Mucosa of rectum (tissue), 2 donors: ENCODE measurements at regions not wholly inside any gene's neighbourhood (a gene's known extent, or its start where the extent isn't known, plus 50 kb on each side); places are given as distances from the start of the nearest gene placed in this dataset.

Experiments used
- H3K27ac ChIP-seq, 2 donors: one replicate each; pipeline ENCODE4 v1.7.0; 2013; ENCODE audit warnings: inconsistent platforms in 2 of 2, low read depth in 2 of 2, low read length in 2 of 2
- H3K27me3 ChIP-seq, 2 donors: one replicate each; pipeline ENCODE4 v1.7.0; 2013; ENCODE audit warnings: low read length in 2 of 2; ENCODE audit not compliant: control insufficient read depth in 2 of 2, insufficient read depth in 2 of 2
- H3K36me3 ChIP-seq, 2 donors: one replicate each; pipeline ENCODE4 v1.7.0; 2013; ENCODE audit warnings: low read length in 2 of 2; ENCODE audit not compliant: control insufficient read depth in 2 of 2, insufficient read depth in 2 of 2
- H3K4me1 ChIP-seq, 2 donors: one replicate each; pipeline ENCODE4 v1.7.0; 2013; ENCODE audit warnings: low read length in 2 of 2, mild to moderate bottlenecking in 1 of 2; ENCODE audit not compliant: control insufficient read depth in 2 of 2, insufficient read depth in 2 of 2
- H3K4me3 ChIP-seq, 2 donors: one replicate each; pipeline ENCODE4 v1.7.0; 2013; ENCODE audit warnings: low read length in 2 of 2
- H3K9ac ChIP-seq, 2 donors: one replicate each; pipeline ENCODE4 v1.7.0; 2013; ENCODE audit warnings: low read length in 2 of 2, low read depth in 1 of 2, mild to moderate bottlenecking in 1 of 2
- H3K9me3 ChIP-seq, 2 donors: one replicate each; pipeline ENCODE4 v1.7.0; 2013; ENCODE audit warnings: low read length in 2 of 2; ENCODE audit not compliant: control insufficient read depth in 2 of 2
- donor health status: healthy.
- donor health status: Normal muscosa, but diverticular disease.

GRCh38 chr4:79182209-79182608, 143.7 kb downstream of the NAA11 start:
- H3K9ac ChIP-seq, result no peak overlapping the region
- H3K9me3 ChIP-seq, result no peaks in the 10 kb centered on the region
- H3K4me3 ChIP-seq, result no peak overlapping the region
- H3K36me3 ChIP-seq, result no peaks in the 10 kb centered on the region
- no peaks in the 10 kb centered on the region for H3K4me1 ChIP-seq
- no peak overlapping the region for H3K27ac ChIP-seq
- H3K27me3 ChIP-seq, result no peaks in the 10 kb centered on the region

DNA sequence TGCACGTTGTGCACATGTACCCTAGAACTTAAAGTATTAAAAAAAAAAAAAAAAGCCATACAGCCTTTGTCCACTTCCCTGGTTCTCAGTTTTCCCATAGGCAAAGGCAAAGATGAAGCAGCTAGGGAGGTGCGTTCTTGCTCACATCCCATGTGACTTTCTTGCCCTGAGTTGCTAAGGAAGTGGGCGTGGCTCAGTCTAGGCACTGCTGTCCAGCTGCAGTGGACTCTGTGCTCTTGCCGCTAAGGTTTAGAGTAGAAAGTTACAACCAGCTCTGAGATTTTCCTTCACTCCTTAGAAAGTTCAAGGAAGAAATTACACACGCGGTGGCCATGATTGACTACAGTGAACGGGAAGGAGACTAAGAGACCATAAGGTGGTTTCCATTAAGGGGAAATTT, 144.7 kb downstream of the NAA11 start:
- Histone ChIP-seq H3K4me1 (no peaks in the 10 kb centered on the region), H3K36me3 (no peaks in the 10 kb centered on the region), H3K9ac (no peak overlapping the region), H3K27ac (no peak overlapping the region), H3K27me3 (no peaks in the 10 kb centered on the region), H3K4me3 (no peak overlapping the region), H3K9me3 (no peaks in the 10 kb centered on the region)

- no peak overlapping the region for H3K27ac ChIP-seq
- no peaks in the 10 kb centered on the region for H3K9me3 ChIP-seq
- H3K4me3 ChIP-seq, result no peak overlapping the region
- H3K27me3 ChIP-seq, result no peaks in the 10 kb centered on the region
- H3K4me1 ChIP-seq, result no peaks in the 10 kb centered on the region
- H3K9ac ChIP-seq, result no peak overlapping the region
- H3K36me3 ChIP-seq, result no peaks in the 10 kb centered on the region
Observed at GRCh38 chr4:79178760-79179159, 147.1 kb downstream of the NAA11 start.

- Histone ChIP-seq H3K9me3 (no peaks in the 10 kb centered on the region), H3K27me3 (no peaks in the 10 kb centered on the region)
Observed at GRCh38 chr4:79177388-79177787, 148.5 kb downstream of the NAA11 start.

GRCh38 chr4:79176351-79176750, 149.5 kb downstream of the NAA11 start:
- Histone ChIP-seq H3K9ac (no peak overlapping the region), H3K27ac (no peak overlapping the region), H3K36me3 (no peaks in the 10 kb centered on the region), H3K4me1 (no peaks in the 10 kb centered on the region), H3K9me3 (no peaks in the 10 kb centered on the region), H3K27me3 (no peaks in the 10 kb centered on the region), H3K4me3 (no peak overlapping the region)

More at GRCh38 chr4:79177388-79177787, 148.5 kb downstream of the NAA11 start:
- Histone ChIP-seq H3K27ac (no peak overlapping the region), H3K36me3 (no peaks in the 10 kb centered on the region), H3K4me3 (no peak overlapping the region), H3K9ac (no peak overlapping the region), H3K4me1 (no peaks in the 10 kb centered on the region)

GRCh38 chr4:79175716-79176115, 150.1 kb downstream of the NAA11 start:
- Histone ChIP-seq H3K36me3 (no peaks in the 10 kb centered on the region), H3K9ac (no peak overlapping the region), H3K9me3 (no peaks in the 10 kb centered on the region), H3K4me1 (no peaks in the 10 kb centered on the region), H3K27ac (no peak overlapping the region), H3K4me3 (no peak overlapping the region), H3K27me3 (no peaks in the 10 kb centered on the region)

DNA sequence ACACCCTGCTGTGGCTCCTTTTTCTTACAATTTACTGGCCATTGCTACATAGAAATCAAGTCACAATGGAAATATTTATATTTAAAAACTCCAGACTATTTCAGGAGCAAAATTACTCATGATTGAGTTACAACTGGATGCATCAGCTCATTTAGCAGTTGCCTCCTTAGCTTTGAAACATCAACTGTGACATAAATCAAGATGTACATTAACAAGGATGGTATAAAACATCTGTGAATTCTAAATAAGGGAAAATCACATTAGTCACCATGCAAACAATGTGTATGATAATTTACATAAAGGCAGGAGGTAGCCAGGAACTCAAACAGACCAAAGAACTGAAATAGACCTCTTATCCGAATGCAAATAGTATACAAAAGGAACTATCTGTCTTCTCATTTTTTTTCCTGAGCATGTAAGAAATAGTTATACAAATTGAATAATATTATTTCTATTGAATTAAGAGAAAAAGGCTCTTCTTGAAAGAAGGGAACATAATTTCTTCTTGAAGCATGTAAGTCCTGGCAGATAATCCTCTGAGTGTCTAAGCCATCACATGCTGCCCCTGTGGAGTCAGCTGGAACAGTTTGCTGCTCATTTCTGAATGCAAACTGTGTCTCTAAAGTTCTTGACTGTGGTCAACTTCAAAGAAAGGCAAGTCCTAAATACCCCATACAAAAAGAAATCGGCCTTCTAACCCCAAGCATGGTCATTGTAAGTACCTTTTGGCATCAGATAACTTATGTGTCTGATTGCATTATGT, 151.2 kb downstream of the NAA11 start:
- Histone ChIP-seq H3K36me3 (no peaks in the 10 kb centered on the region), H3K9me3 (no peaks in the 10 kb centered on the region), H3K27ac (no peak overlapping the region), H3K9ac (no peak overlapping the region), H3K27me3 (no peaks in the 10 kb centered on the region), H3K4me3 (no peak overlapping the region), H3K4me1 (no peaks in the 10 kb centered on the region)

- H3K4me1 ChIP-seq, result no peaks in the 10 kb centered on the region
Observed at GRCh38 chr4:79173186-79173585, 152.7 kb downstream of the NAA11 start.

GRCh38 chr4:79170077-79170476, 155.8 kb downstream of the NAA11 start:
- H3K9ac ChIP-seq, result no peak overlapping the region
- no peaks in the 10 kb centered on the region for H3K36me3 ChIP-seq
- H3K27me3 ChIP-seq, result no peaks in the 10 kb centered on the region
- no peak overlapping the region for H3K27ac ChIP-seq
- no peaks in the 10 kb centered on the region for H3K4me1 ChIP-seq
- H3K9me3 ChIP-seq, result no peaks in the 10 kb centered on the region
- H3K4me3 ChIP-seq, result no peak overlapping the region

More at GRCh38 chr4:79173186-79173585, 152.7 kb downstream of the NAA11 start:
- no peaks in the 10 kb centered on the region for H3K9me3 ChIP-seq
- H3K36me3 ChIP-seq, result no peaks in the 10 kb centered on the region
- H3K4me3 ChIP-seq, result no peak overlapping the region
- H3K9ac ChIP-seq, result no peak overlapping the region
- no peaks in the 10 kb centered on the region for H3K27me3 ChIP-seq
- no peak overlapping the region for H3K27ac ChIP-seq

DNA sequence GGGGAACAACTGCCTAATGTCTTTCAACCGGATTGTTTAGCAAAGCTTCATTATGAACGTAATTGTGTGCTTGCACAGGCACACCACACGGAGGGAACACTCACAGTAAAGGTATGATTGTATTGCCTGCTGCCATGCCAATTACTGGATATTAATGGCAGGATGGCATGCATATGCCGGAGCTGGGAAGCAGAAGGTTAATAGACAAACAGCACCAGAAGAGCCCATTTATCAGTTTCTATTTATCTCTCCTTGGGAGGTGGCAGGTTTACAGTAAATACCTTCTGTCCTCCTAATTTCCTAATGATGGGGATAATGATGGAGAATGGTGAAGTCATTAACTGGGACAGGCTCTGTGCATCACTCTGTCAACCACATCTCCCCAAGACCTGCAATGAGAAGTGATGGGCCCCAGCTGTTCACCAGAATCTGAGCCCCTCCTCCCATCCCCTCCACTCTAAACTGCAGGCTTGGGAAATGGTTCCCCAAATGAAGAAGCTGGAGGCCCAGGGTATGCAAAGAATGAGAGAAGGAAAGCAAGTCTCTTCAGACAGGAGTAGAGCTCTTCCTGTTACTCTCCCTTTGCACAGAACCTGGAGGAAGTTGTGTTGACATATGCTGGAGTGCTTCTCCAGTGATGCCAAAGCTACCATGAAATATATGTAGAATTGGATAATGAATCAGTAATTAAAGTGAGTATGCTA, 160.8 kb downstream of the NAA11 start:
- no peaks in the 10 kb centered on the region for H3K9me3 ChIP-seq
- H3K27ac ChIP-seq, result no peak overlapping the region
- no peaks in the 10 kb centered on the region for H3K4me1 ChIP-seq
- no peak overlapping the region for H3K4me3 ChIP-seq
- no peaks in the 10 kb centered on the region for H3K36me3 ChIP-seq
- no peaks in the 10 kb centered on the region for H3K27me3 ChIP-seq
- H3K9ac ChIP-seq, result no peak overlapping the region
